ENCODE measurements at regions not wholly inside any gene's neighbourhood (a gene's known extent, or its start where the extent isn't known, plus 50 kb on each side); places are given as distances from the start of the nearest gene placed in this dataset.

- H3K27ac ChIP-seq = no peak overlapping the region
- TF ChIP-seq CTCF (conservative IDR thresholded peaks at IDR 0.05) (no peak), ZFX (IDR thresholded peaks at IDR 0.05) (no peak)
Observed at GRCh38 chr1:38121231-38121680, 74.7 kb upstream of the POU3F1 start.

- H3K27ac ChIP-seq = no peak overlapping the region
- TF ChIP-seq ZFX (IDR thresholded peaks at IDR 0.05) (no peak), CTCF (conservative IDR thresholded peaks at IDR 0.05) (no peak)
Observed at GRCh38 chr1:38120552-38121230, 74.1 kb upstream of the POU3F1 start.

- TF ChIP-seq ZFX (IDR thresholded peaks at IDR 0.05) = no peak
- no peak for TF ChIP-seq CTCF (conservative IDR thresholded peaks at IDR 0.05)
- no peak overlapping the region for H3K27ac ChIP-seq
Observed at GRCh38 chr1:38118976-38119375, 72.4 kb upstream of the POU3F1 start.

GRCh38 chr1:38117444-38117887, 70.9 kb upstream of the POU3F1 start:
- TF ChIP-seq ZFX (IDR thresholded peaks at IDR 0.05) = no peak
- no peak for TF ChIP-seq CTCF (conservative IDR thresholded peaks at IDR 0.05)
- no peak overlapping the region for H3K27ac ChIP-seq

- TF ChIP-seq CTCF (conservative IDR thresholded peaks at IDR 0.05) (no peak), ZFX (IDR thresholded peaks at IDR 0.05) (no peak)
- H3K27ac ChIP-seq = no peak overlapping the region
Observed at GRCh38 chr1:38115682-38116202, 69.1 kb upstream of the POU3F1 start.

GRCh38 chr1:38115226-38115625, 68.6 kb upstream of the POU3F1 start:
- H3K27ac ChIP-seq = no peak overlapping the region
- no peak for TF ChIP-seq CTCF (conservative IDR thresholded peaks at IDR 0.05)
- no peak for TF ChIP-seq ZFX (IDR thresholded peaks at IDR 0.05)

- no peak overlapping the region for H3K27ac ChIP-seq
- no peak for TF ChIP-seq ZFX (IDR thresholded peaks at IDR 0.05)
- no peak for TF ChIP-seq CTCF (conservative IDR thresholded peaks at IDR 0.05)
Observed at GRCh38 chr1:38114241-38115026, 67.8 kb upstream of the POU3F1 start.
